Vagina (tissue), 2 donors: ENCODE measurements at regions not wholly inside any gene's neighbourhood (a gene's known extent, or its start where the extent isn't known, plus 50 kb on each side); places are given as distances from the start of the nearest gene placed in this dataset.
"Not testable (repeated sequence)": the region's sequence is repeated elsewhere in the genome, so short reads cannot be mapped to it uniquely, and the experiment has no call there.

Source experiments
- CTCF ChIP-seq, 3 experiments: fragments of 450-650 bp in 2 of 3; fragments of 200-600 bp in 1 of 3; sonication (generic) in 1 of 3; IDR thresholded peaks; one replicate each; pipeline ENCODE4 v1.5.1; 2017 to 2019; ENCODE audit warnings: antibody characterized with exemption in 3 of 3, mild to moderate bottlenecking in 2 of 3, moderate library complexity in 2 of 3
- POLR2A ChIP-seq, 2 donors: fragments of 450-650 bp; IDR thresholded peaks; one replicate each; pipeline ENCODE4 v1.6.1; 2017; ENCODE audit warnings: antibody characterized with exemption in 2 of 2, mild to moderate bottlenecking in 2 of 2, moderate library complexity in 2 of 2
- POLR2AphosphoS5 ChIP-seq, 2 donors: sonication (generic); formaldehyde crosslinking; IDR thresholded peaks; one replicate each; pipeline ENCODE4 v1.9.0; 2017; ENCODE audit warnings: antibody characterized with exemption in 2 of 2, mild to moderate bottlenecking in 2 of 2, low read depth in 1 of 2; ENCODE audit not compliant: insufficient read depth in 1 of 2

- TF ChIP-seq CTCF (IDR thresholded peaks at IDR 0.05); POLR2AphosphoS5 (IDR thresholded peaks at IDR 0.05; ENCODE audit: insufficient read depth in 1 of 2, low read depth in 1 of 2); POLR2A (IDR thresholded peaks at IDR 0.05): not testable (repeated sequence)
These were observed 602.9 kb upstream of the TBL1XR1 start for GRCh38 chr3:177800147-177800546.
